GM18517 (cell line): ENCODE measurements at regions not wholly inside any gene's neighbourhood (a gene's known extent, or its start where the extent isn't known, plus 50 kb on each side); places are given as distances from the start of the nearest gene placed in this dataset.
"Not testable (repeated sequence)": the region's sequence is repeated elsewhere in the genome, so short reads cannot be mapped to it uniquely, and the experiment has no call there.

Source experiments
- ATAC-seq: cut with Tn5 transposase; IDR thresholded peaks from one replicate; pipeline ENCODE4 v1.9.1; 2021; ENCODE audit warnings: mild to moderate bottlenecking, moderate library complexity; ENCODE audit not compliant: unreplicated experiment

DNA sequence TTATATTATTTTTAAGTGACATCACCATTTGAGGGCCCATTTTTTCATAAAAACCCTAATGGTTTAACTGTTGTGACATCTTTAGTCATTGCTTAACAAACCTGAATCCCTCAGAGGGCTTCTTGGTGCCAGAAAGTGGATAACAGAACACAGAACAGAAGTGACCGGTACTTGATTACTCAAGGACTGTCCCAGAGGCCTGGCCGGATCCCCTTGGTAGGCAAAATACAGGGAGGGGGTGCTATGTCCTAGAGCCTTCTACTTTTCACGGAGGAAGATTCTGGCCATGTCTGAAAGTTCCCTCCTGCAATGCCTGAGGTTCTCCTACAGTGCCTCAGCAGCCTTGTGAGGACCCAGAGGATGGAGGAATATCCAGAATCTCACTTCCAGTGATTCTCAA is 94.3 kb upstream of the DCLK2 start:
- ATAC-seq, result no peak

DNA sequence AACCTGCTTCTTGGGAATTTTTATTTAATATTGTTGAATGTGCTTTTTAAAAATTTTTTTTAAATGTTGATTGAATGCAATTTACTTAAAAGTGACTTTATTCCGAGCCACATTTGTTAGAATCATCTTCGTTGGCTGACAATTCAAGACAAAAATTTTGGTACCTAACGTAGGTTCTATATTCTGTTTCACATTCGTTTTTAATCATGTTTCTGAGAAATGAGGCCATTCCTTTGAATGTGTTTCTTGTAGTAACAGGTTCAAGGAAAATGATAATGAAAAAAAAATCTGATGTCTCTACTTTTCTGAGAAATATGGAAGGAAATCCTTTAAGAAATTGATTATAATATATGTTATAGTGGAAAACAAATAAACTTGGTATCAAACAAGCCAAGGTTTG is 92.3 kb upstream of the DCLK2 start:
- no peak for ATAC-seq

DNA sequence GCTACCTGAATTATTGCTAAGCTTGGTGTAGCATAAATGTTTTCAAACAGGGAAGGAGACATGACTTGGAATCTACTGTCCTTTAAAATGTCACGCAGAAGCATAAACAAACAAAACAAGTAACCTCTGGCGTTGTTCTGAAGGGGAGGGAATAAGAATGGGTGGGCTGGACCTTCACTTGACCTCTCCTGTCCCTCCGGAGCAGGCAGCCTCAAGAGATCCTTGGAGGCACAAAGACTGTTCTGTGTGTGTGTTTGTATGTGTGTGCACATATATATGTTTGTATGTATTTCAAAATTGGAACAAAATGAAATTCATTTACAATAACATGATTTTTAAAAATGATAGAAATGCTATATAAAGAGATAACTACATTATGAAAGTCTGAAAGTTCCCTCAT is 91.3 kb upstream of the DCLK2 start:
- ATAC-seq, result no peak

DNA sequence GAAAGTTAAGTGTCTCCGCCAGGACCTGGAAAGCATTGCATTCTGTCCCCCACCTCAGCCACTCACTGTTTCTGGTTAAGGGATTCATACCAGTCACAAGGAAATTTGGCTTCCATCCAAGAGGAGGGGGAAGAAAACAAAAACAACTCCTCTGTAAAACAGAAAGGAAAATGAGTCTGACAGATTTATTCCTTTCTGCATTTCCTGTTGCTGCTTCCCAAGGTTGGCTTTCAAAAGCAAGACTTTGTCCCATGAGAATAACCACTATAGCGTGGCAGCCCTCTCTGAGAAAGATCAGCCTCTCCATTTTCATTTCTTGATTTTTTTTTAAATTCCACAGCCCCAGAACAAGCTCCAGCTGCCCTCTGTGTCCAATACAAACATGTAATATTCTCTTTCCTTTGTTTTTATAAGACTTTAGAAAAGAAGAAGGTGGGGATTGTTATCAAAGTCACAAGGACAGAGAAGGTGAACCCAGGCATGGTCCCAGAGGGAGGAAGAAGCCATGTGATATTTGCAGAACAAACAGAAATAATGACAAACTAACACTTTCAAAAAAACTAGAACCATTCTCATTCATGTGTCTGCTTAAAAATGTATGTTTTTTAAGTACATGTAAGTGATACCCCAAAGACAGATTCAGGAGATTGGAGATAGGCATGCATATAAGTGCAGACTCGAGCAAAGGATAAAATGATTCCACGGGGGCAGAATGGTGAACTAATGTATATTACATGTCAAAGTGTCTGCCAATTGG is 90.7 kb upstream of the DCLK2 start:
- ATAC-seq, result no peak

DNA sequence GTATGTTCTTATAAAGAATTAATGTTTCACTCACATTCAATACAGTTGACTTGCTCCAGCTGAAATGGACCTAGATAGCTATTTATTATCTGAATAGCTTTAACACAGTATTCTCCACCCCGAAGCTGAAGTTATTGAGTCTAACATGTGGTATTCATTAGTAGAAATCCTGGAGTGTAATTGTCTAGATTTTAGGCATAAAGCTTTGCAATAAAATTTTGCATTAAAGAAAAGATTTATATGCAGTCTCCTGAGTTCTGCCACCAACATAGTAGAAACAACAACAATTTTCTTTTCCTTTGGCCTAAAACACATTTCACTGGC is 90.2 kb upstream of the DCLK2 start:
- no peak for ATAC-seq

DNA sequence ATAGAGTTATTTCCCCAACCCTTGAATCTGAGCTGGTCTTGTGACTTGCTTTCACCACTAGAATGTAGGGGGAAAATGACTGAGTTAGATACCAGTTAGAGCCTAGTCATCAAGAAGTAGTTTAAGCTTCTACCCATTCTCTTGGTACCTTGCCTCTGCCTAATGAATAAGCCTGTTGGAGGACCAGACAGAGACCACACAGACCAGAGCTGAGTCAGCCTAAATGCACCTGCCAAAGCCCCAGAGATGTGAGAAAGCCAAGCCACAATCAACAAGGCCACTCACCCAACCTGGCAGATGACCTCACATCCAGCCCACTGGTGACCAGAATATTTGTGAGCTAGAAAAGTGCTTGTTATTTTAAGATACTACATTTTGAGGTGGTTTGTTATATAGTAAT is 85.2 kb upstream of the DCLK2 start:
- ATAC-seq, result no peak

DNA sequence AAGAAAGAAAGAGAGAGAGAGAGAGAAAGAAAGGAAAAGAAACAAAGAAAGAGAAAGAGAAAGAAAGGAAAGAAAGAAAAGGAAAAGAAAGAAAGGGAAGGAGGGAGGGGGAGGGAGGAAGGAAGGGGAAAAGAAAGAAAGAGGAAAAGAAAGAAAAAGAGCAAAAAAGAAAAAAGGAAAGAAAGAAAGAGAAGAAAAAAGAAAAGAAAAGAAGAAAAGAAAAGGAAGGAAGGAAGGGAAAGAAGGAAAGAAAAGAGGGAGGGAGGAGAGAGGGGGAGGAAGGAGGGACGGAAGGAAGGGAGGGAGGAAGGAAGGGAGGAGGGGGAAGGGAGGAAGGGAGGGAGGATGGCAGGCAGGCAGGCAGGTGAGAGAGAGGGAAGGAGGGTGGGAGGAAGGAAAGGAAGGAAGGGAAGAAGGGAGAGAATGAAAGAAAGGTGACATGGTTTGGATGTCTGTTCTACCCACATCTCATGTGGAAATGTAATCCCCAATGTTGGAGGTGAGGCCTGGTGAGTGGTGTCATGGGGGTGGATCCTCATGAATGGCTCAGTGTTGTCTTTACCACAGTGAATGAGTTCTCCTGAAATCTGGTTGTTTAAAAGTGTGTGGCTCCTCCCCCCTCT is 83.0 kb upstream of the DCLK2 start:
- no peak for ATAC-seq

DNA sequence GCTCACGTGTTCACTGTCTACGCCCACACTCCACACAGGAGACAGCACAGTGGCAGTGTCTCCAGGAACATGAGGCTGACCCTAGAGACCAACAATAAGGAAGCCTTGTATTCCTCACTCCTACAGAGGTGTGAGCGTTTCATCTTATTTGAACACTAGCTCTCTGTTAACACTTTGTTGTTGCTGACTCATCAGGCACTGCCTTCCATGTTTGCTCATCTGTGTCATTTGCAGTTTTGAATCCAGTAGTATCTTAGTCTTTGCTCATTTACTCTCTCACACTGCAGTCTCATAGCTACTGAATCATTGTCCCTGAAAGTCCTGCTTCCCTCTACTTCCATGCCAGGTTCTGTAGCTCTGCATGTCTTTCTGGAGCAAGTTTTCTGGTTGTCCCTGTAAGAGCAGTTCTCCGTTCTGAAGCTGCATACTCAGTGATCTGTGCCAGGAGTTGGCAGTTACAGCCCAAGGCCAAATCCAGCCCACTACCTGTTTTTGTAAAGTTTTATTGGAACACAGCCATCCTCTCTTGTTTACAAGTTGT is 80.3 kb upstream of the DCLK2 start:
- peak; percentile 71 for ATAC-seq

DNA sequence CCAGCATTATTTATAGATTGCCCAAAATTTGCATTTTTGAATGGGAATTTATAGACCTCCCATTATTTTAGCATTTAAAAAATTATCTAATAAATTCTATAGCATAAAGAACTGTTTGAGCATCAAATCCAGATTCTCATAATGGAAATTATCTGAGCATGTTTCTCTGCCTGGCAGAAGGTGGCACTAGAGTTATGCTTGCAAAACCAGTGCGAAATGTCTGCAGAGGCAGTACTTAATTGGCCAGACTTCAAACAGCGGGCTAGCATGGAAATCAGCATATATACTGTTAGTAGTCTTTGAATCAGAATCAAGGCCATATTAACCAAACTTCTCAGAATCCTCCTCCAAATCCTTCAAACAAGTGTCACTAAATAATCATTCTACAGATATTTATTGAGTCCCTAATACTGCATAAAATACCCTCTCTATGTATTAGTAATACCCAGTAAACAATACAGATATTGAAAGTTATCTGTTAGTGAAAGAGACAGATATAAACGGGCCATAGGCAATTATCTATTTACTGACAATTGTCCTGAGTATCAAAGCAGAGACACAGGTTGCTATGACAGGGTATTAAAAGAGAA is 78.7 kb upstream of the DCLK2 start:
- ATAC-seq, result no peak

DNA sequence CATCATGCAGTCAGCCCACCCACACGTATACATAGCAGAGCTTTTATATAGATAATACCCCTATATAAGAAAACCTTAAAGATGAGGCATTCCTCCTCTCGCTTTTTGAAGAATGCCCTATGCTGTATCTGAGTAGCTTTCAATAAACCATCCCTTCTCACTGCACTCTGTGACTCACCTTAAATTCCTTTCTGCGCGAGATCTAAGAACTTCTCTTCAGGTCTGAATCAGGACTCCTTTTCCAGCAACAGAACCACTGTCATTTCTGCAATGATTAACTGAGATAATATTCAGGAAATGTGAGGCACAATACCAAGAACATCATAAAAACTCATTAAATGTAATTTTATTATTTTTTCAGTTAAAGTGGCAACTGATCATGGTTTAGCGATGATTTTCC is 76.4 kb upstream of the DCLK2 start:
- ATAC-seq, result no peak

DNA sequence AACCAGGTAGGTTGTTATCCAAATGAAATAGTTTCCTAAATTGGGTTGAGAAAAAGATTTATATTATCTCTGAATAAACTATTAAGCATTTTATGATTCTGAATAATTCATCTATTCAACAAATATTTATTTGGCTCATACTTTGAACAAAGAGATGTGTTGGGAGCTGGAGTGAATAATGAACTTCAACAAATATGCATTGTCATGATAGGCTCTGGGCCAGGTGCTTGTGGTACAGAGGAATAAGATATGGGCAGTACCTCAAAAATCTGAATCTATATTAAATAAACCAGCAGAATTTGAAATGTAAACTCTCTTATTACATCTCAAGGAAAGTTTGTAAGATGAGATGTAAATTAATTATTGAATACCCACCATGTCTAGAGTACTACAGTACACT is 75.7 kb upstream of the DCLK2 start:
- ATAC-seq, result no peak

DNA sequence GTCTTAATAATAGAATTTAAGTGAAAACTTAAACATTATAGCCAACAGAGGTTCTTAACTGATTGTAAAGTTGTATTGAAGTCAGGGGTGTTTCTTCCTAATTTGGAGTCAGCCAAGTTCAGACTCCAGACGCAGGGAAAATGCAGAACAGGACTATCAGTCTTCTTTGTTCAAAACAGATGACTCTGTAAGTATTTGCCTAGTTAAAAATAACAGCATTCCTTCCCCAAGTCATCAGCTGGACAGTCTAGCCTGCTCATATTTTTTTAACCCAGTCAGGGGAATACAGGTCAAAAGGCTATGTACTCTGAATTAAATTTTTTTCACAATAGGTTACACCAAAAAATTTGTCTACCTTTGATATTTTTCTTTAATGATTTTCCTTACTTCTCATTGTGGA is 73.8 kb upstream of the DCLK2 start:
- ATAC-seq, result no peak

DNA sequence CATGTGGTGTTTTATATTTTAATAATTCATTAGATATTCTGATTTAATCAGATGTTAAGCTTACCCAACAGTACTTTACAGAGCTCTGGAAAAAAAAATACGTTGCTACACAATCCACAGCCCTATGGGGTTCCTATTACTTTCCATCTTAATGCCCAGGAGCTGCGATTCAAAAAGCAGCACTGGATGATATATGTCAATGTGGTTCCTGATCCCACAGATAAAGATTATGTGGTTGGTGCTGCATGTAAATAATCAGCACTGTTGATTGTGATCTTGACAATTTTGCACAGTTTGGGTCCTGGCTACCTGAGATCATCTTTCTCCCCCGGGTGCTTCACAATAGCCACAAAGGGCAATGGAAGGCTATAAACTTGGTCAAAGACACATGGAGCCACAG is 72.7 kb upstream of the DCLK2 start:
- ATAC-seq, result no peak

DNA sequence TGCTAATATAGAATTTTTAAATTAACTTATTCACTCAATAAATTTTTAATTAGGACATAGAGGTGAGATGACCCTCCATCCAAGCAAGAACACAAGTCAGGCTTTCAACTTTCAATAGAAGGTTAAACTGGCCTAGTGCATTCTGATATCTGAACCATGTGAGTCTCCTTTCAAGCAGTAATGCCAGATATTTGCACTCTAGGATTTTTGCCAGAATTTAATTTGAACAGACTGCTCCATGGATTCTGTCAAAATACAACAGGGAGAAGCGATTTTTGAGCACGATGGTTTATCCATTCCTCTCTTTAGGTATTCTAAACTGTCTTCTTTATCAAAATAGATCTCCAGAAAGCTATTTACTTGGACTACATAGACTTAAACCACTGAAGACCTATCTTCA is 72.0 kb upstream of the DCLK2 start:
- no peak for ATAC-seq

DNA sequence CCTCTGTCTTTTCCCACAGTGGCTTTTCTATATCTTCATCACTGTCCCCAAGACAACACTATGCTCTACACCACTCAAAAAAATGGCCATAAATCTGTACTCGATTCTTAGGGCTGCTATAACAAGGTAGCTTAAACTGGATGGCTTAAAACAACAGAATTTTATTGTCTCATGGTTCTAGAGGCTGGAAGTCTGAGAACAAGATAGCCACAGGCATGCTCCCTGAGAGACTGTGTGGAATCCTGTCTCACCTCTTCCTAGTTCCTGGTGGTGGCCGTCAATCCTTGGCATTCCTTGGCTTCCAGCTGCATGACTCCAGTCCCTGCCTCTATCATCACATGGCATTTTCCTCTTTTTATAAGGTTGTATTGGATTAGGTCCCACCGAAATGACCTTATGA is 70.7 kb upstream of the DCLK2 start:
- no peak for ATAC-seq

DNA sequence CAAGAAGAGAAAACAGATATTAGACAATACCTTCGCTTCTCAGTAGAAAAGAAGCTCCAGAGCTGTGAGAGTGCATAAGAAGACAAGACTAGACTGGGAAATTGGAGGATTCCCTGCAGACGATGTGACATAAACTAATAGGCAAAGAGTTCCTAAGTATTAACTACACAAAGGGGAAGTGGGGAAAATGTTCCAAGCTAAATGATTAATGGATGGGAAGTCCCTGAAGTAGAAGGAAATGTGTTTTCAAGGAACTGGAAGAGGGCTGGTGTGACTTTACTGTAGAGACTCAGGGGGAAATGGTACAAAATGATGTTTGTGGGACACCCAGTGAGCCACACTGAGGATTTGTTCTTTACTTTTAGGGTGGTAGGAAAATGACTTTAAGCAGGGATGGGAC is 69.7 kb upstream of the DCLK2 start:
- no peak for ATAC-seq

DNA sequence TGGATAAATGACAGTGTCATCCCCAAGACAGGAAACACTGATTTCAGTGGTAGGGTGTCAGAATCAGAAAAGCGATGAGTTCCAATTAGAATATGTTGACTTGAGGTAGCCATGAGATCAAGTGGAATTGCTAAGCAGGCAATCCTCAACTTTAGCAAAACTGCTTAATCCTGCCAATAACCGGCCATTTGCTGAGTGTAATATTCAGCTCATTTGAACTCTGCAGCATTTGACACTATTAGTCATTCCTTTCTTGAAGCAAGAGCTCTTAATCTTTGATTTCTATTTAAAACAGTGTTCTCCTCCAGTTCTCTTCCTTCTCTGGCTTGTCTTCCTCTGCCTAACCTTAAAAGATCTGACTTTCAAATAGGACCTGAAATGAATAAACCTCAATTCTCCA is 68.7 kb upstream of the DCLK2 start:
- no peak for ATAC-seq

DNA sequence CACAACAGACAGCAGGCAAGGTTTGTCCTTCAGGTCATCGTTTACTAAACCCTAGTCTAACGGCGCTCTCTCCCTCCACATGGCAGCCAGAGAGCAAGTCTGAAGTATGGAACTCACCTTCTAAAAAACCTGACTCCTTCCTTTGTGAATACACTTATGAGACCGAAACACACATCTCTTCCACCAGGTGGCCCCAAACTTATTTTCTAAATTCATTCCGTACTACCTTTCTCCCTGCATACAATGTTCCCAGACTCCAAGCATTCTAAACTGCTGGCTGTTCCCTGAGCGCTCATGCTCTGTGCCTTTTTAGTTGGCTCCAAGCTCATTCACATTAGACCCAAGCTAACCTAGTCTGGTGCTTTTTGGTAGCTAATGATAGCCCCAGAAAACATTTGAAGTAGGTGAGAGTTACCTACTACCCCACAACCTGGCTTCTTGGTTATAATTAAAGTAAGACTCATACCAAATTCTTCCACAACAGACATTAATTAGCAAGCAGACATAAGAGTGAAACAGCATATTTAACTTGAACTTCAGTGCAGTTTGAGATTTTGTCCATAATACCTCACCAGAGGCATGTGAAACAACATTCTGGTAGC is 67.6 kb upstream of the DCLK2 start:
- peak; percentile 79 for ATAC-seq

DNA sequence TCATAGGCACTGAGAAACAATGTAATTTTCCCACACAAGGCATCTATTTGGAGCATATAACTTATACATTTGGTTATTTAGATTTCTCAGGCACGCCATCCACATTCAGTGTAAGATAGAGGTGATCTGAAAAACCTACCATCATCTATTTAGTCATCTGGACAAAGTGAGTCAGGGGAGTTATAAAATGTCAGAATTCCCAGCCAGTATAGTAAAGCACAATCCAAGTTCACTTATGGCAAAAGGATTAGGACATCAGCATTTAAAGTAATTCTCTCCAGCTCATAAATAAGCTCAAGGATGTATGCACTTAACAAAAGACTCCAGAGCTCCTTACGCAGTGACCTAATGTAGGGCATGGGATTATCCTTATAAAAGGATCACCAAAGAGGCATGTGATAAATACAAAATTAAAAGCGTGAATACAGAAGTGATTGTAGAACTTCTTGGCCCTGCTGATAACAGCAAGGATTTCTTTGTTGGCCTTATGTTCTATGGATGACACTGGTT is 65.3 kb upstream of the DCLK2 start:
- no peak for ATAC-seq

DNA sequence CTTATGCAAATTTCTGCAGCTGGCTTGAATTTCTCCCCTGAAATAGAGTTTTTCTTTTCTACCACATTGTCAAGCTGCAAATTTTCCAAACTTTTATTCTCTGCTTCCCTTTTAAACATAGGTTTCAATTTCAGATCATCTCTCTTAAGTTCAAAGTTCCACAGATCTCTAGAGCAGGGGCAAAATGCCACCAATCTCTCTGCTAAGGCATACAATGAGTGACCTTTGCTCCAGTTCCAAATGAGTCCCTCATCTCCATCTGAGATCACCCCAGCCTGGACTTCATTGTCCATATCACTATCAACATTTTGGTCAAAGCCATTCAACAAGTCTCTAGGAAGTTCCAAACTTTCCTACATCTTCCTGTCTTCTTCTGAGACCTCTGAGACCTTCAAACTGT is 62.3 kb upstream of the DCLK2 start:
- ATAC-seq, result not testable (repeated sequence)

DNA sequence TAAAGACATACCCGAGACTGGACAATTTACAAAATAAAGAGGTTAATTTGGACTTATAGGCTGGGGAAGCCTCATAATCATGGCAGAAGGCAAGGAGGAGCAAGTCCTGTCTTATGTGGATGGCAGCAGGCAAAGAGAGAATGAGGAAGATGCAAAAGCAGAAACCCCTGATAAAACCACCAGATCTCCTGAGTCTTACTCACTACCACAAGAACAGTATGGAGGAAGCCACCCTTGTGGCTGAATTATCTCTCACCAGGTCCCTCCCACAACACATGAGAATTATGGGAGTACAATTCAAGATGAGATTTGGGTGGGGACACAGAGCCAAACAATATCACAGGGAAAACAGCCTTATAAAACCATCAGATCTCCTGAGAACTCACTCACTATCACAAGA is 61.6 kb upstream of the DCLK2 start:
- not testable (repeated sequence) for ATAC-seq

DNA sequence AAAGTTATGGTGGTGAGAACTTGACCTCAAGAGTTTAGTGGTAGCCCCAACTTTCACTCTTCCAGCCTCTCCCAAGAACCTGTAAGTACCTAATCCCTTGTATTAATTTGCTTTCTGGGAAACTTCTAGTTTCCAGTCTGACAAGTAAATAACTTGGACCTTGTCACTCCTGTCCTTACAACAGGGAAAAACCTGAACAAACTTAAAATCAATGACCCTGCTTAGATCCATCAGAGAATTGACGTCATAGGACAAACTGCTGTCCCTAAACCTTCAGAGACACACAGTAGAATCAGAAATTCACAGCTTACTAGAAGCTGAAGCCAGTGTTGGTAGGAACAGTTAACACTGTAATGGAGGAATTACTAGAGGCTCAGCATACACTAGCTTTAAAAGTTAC is 60.0 kb upstream of the DCLK2 start:
- no peak for ATAC-seq
